ENCODE measurements at regions not wholly inside any gene's neighbourhood (a gene's known extent, or its start where the extent isn't known, plus 50 kb on each side); places are given as distances from the start of the nearest gene placed in this dataset.

GRCh38 chr17:13162361-13162760, 144.5 kb upstream of the ELAC2 start:
- Histone ChIP-seq H3K27ac (no peak overlapping the region), H3K4me3 (no peak overlapping the region), H3K9me3 (peaks cover 0 to 6% (median 0%) of the 10 kb centered on the region in 12 donors), H3K36me3 (no peaks in the 10 kb centered on the region), H3K4me1 (no peaks in the 10 kb centered on the region), H3K27me3 (no peaks in the 10 kb centered on the region)
- ATAC-seq (no peak), DNase-seq (no peak)
- TF ChIP-seq POLR2A (IDR thresholded peaks at IDR 0.05) (no peak), CTCF (IDR thresholded peaks at IDR 0.05) (no peak)
- intact Hi-C loops (cut with DNase I), result no loop called here
- 24 to 59% (median 35%) methylated on average over 1 of the region's 1 CpG for WGBS, 4 donors

GRCh38 chr17:13160790-13161189, 143.0 kb upstream of the ELAC2 start:
- Histone ChIP-seq H3K9me3 (no peaks in the 10 kb centered on the region), H3K27ac (no peak overlapping the region), H3K27me3 (no peaks in the 10 kb centered on the region), H3K36me3 (no peaks in the 10 kb centered on the region), H3K4me3 (no peak overlapping the region), H3K4me1 (no peaks in the 10 kb centered on the region)
- no peak for ATAC-seq
- no peak for DNase-seq
- intact Hi-C loops (cut with DNase I), result no loop called here
- TF ChIP-seq CTCF (IDR thresholded peaks at IDR 0.05), result no peak
- no peak for TF ChIP-seq POLR2A (IDR thresholded peaks at IDR 0.05)
- 59 to 87% (median 83%) methylated on average over 2 of the region's 2 CpGs for WGBS, 4 donors

- Histone ChIP-seq H3K36me3 (no peaks in the 10 kb centered on the region), H3K9me3 (no peaks in the 10 kb centered on the region), H3K4me3 (no peak overlapping the region), H3K4me1 (no peaks in the 10 kb centered on the region), H3K27me3 (no peaks in the 10 kb centered on the region), H3K27ac (no peak overlapping the region)
- ATAC-seq (no peak), DNase-seq (no peak)
- 58 to 74% (median 65%) methylated on average over 3 of the region's 3 CpGs for WGBS, 4 donors
- TF ChIP-seq POLR2A (IDR thresholded peaks at IDR 0.05) (no peak), CTCF (IDR thresholded peaks at IDR 0.05) (no peak)
- intact Hi-C loops (cut with DNase I), result no loop called here
Observed at GRCh38 chr17:13160296-13160695, 142.5 kb upstream of the ELAC2 start.

- Histone ChIP-seq H3K9me3 (no peaks in the 10 kb centered on the region), H3K4me1 (no peaks in the 10 kb centered on the region), H3K36me3 (no peaks in the 10 kb centered on the region), H3K4me3 (no peak overlapping the region), H3K27me3 (no peaks in the 10 kb centered on the region), H3K27ac (no peak overlapping the region)
- intact Hi-C loops (cut with DNase I), result no loop called here
- ATAC-seq, result no peak
- no peak for DNase-seq
- TF ChIP-seq CTCF (IDR thresholded peaks at IDR 0.05) (no peak), POLR2A (IDR thresholded peaks at IDR 0.05) (no peak)
- WGBS, 4 donors, result 42 to 58% (median 49%) methylated on average over 2 of the region's 2 CpGs
Observed at GRCh38 chr17:13158494-13159240, 140.8 kb upstream of the ELAC2 start.

Measured in heart left ventricle (tissue), 16 donors.